K562 (cell line): ENCODE measurements at regions not wholly inside any gene's neighbourhood (a gene's known extent, or its start where the extent isn't known, plus 50 kb on each side); places are given as distances from the start of the nearest gene placed in this dataset.

ENCODE experiments used
- EP300 ChIP-seq: IDR thresholded peaks from 2 replicates; pipeline ENCODE4 v1.6.1; 2012; ENCODE audit warnings: low read length, improper control_type of control experiment
- GATA2 ChIP-seq: sonication (generic); formaldehyde crosslinking; IDR thresholded peaks from 2 replicates; pipeline ENCODE4 v1.4.0; 2020; ENCODE audit warnings: mild to moderate bottlenecking, missing genetic modification reagents
- MYNN ChIP-seq, 2 experiments: sonication (generic); formaldehyde crosslinking in 1 of 2; IDR thresholded peaks; 2 replicates each; pipeline versions ENCODE4 v1.5.0 to v1.6.1; 2016 to 2020; ENCODE audit warnings: antibody characterized with exemption in 1 of 2, missing genetic modification reagents in 1 of 2
- POLR2AphosphoS2 ChIP-seq: IDR thresholded peaks from 2 replicates; pipeline ENCODE4 v1.6.1; 2012; ENCODE audit warnings: low read length, improper control_type of control experiment
- PTRF ChIP-seq: fragments of 450-650 bp; IDR thresholded peaks from 2 replicates; pipeline ENCODE4 v1.6.1; 2016; ENCODE audit warnings: mild to moderate bottlenecking, missing genetic modification characterization, missing compliant biosample characterization
- SMARCC2 ChIP-seq: fragments of 450-650 bp; IDR thresholded peaks from 2 replicates; pipeline ENCODE4 v1.6.1; 2017; ENCODE audit warnings: antibody characterized with exemption, moderate library complexity, mild to moderate bottlenecking, low read depth
- SMC3 ChIP-seq: conservative IDR thresholded peaks from 2 replicates; pipeline ENCODE4 v1.6.1; 2011; ENCODE audit warnings: low read depth, low read length, improper control_type of control experiment; ENCODE audit not compliant: insufficient read depth
- TF ChIP-seq, protein P1 (sequence below): fragments of 200-400 bp; formaldehyde crosslinking; IDR thresholded peaks from 2 replicates; pipeline ENCODE4 v1.6.1; 2017; ENCODE audit warnings: mild to moderate bottlenecking, low read depth, low read length, moderate library complexity
- TF ChIP-seq, protein P2 (sequence below): fragments of 250-450 bp; sonication (Bioruptor Pico); IDR thresholded peaks from 2 replicates; pipeline ENCODE4 v1.5.0; 2020; ENCODE audit warnings: mild to moderate bottlenecking, borderline replicate concordance
- TF ChIP-seq, protein P3 (sequence below): fragments of 250-450 bp; sonication (Bioruptor Pico); IDR thresholded peaks from 2 replicates; pipeline ENCODE4 v1.8.0; 2022; ENCODE audit warnings: moderate library complexity, mild to moderate bottlenecking, inconsistent platforms

DNA sequence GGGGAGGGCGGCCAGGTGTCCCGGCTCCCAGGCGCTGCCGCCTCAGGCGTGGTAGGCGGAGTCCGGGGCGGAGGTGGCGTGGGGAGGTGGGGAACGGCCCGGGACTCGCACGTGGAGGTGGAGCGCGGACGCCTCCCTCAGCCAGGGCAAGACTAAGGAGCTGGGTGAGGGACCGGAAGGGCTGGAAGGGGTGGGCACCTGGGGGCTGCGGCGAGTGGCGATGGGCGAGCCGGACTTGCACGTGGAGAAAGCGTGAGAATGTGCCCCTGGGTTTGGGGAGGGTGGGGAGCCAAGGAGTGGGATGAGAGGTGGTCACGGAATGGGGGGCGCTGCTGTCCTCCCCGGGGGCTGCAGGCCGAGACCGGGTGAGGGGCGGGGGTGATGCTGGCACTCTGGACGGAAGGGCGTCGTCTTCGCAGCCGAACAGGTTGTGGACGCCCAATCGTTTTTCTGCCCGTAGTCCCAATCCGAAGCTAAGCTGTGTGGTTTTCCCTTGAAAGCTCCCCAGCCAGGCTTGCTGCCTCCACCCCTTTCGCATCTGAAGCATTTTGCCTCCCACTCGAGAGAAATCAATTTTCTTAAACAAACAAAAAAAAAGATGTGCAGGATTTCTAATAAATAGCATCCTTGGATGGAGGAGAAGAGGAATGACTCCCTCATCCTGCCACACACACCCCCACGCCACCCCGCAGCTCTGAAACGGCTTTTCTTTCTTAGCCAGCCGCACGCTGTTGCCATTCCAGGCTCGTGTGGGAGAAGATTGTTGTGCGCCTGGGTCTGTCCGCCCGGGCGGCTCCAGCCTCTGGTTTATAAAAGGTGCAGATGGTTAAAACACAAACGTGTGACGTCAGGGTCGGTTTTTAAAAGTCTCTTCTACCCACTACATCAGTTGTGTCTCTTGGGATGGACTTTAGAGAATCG lies 62.5 kb upstream of the ANKRD28 start:
- TF ChIP-seq MYNN (IDR thresholded peaks at IDR 0.05) (no peak; the same call in 1 of the 2 replicates), MYNN (CRISPR knock-in tag; IDR thresholded peaks at IDR 0.05) (no peak), POLR2AphosphoS2 (no peak), SMARCC2 (no peak), GATA2 (CRISPR knock-in tag) (no peak), PTRF (no peak), EP300 (no peak), SMC3 (no peak)
- TF ChIP-seq, protein P1, sequence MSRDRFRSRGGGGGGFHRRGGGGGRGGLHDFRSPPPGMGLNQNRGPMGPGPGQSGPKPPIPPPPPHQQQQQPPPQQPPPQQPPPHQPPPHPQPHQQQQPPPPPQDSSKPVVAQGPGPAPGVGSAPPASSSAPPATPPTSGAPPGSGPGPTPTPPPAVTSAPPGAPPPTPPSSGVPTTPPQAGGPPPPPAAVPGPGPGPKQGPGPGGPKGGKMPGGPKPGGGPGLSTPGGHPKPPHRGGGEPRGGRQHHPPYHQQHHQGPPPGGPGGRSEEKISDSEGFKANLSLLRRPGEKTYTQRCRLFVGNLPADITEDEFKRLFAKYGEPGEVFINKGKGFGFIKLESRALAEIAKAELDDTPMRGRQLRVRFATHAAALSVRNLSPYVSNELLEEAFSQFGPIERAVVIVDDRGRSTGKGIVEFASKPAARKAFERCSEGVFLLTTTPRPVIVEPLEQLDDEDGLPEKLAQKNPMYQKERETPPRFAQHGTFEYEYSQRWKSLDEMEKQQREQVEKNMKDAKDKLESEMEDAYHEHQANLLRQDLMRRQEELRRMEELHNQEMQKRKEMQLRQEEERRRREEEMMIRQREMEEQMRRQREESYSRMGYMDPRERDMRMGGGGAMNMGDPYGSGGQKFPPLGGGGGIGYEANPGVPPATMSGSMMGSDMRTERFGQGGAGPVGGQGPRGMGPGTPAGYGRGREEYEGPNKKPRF = no peak
- TF ChIP-seq, protein P2, sequence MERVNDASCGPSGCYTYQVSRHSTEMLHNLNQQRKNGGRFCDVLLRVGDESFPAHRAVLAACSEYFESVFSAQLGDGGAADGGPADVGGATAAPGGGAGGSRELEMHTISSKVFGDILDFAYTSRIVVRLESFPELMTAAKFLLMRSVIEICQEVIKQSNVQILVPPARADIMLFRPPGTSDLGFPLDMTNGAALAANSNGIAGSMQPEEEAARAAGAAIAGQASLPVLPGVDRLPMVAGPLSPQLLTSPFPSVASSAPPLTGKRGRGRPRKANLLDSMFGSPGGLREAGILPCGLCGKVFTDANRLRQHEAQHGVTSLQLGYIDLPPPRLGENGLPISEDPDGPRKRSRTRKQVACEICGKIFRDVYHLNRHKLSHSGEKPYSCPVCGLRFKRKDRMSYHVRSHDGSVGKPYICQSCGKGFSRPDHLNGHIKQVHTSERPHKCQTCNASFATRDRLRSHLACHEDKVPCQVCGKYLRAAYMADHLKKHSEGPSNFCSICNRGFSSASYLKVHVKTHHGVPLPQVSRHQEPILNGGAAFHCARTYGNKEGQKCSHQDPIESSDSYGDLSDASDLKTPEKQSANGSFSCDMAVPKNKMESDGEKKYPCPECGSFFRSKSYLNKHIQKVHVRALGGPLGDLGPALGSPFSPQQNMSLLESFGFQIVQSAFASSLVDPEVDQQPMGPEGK (CRISPR knock-in tag) = no peak
- TF ChIP-seq, protein P3, sequence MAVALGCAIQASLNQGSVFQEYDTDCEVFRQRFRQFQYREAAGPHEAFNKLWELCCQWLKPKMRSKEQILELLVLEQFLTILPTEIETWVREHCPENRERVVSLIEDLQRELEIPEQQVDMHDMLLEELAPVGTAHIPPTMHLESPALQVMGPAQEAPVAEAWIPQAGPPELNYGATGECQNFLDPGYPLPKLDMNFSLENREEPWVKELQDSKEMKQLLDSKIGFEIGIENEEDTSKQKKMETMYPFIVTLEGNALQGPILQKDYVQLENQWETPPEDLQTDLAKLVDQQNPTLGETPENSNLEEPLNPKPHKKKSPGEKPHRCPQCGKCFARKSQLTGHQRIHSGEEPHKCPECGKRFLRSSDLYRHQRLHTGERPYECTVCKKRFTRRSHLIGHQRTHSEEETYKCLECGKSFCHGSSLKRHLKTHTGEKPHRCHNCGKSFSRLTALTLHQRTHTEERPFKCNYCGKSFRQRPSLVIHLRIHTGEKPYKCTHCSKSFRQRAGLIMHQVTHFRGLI (CRISPR knock-in tag) = no peak
